ENCODE measurements at regions not wholly inside any gene's neighbourhood (a gene's known extent, or its start where the extent isn't known, plus 50 kb on each side); places are given as distances from the start of the nearest gene placed in this dataset.

DNA sequence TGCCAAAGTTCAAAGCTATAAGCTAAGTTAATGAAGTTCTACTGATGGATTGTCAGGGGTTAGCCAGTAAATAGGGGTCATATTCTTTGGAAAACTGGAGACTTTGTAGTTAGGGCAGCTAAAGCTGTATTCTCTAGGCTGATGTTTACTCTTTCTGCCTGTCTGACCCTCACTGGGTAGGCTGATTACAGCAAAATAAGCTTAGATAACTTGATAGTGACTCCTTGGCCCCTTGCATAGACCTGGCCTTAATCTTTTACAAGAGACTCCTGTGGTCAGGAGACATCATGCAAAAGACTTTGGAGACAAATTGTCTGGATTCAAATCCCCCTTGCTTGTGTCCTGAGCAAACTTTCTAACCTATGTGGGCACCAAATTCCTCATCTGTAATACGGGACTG, 314.4 kb upstream of the MSX2 start:
- DNase-seq (ENCODE audit: low read depth in 1 of 2, low spot score in 2 of 2) (no peak), FAIRE-seq (no peak)
- no peaks in the 10 kb centered on the region for H3K23me2 ChIP-seq (ENCODE audit: low read depth, low read length)
- H3K9ac ChIP-seq (replicated peaks in 1 of 4; ENCODE audit: extremely low read depth in 1 of 4, low read depth in 3 of 4, low read length in 3 of 4), result no peak overlapping the region
- no peak overlapping the region for H3K27ac ChIP-seq (ENCODE audit: low read depth, low read length)
- H3K36me3 ChIP-seq (ENCODE audit: control insufficient read depth in 2 of 4, insufficient read depth in 4 of 4, low read length in 3 of 4), result no peaks in the 10 kb centered on the region
- POLR2A ChIA-PET (ENCODE audit: partially characterized antibody), result no interaction called here
- 100% methylated on average over 1 of the region's 1 CpG; no CpG with 5 or more reads in 1 of the 2 experiments for WGBS, 2 experiments (ENCODE audit: extremely low coverage in 1 of 2, insufficient coverage in 1 of 2, insufficient read length in 1 of 2, insufficient replicate concordance in 2 of 2, low coverage in 1 of 2, low lambda C conversion rate in 2 of 2, missing lambda C conversion rate in 1 of 2)
- no peak for TF ChIP-seq SP4 (IDR thresholded peaks at IDR 0.05; ENCODE audit: low read length)
- no peak for TF ChIP-seq SIN3A (conservative IDR thresholded peaks at IDR 0.05 in 1 of 2, IDR thresholded peaks at IDR 0.05 in 1 of 2; ENCODE audit: low read depth in 1 of 2, low read length in 2 of 2)
- no peak for TF ChIP-seq E2F6 (IDR thresholded peaks at IDR 0.05)
- TF ChIP-seq TCF12 (IDR thresholded peaks at IDR 0.05; ENCODE audit: low read depth, low read length), result no peak
- no peak overlapping the region for H3K4me2 ChIP-seq (ENCODE audit: insufficient read depth in 1 of 2, low read depth in 2 of 2, low read length in 2 of 2)
- no peak overlapping the region for H2AK5ac ChIP-seq (ENCODE audit: low read depth, low read length)
- no peak overlapping the region for H4K91ac ChIP-seq (replicated peaks; ENCODE audit: insufficient read length, low read length)
- no peaks in the 10 kb centered on the region for H3K79me1 ChIP-seq (ENCODE audit: low read depth, low read length)
- no peak overlapping the region for H2BK12ac ChIP-seq (ENCODE audit: low read depth, low read length)
- H3K4me1 ChIP-seq (replicated peaks in 1 of 4; ENCODE audit: control insufficient read depth in 3 of 4, insufficient read depth in 4 of 4, low read length in 3 of 4), result no peaks in the 10 kb centered on the region
- H3K23ac ChIP-seq (ENCODE audit: insufficient read length), result no peak overlapping the region
- no peak overlapping the region for H4K5ac ChIP-seq (ENCODE audit: insufficient read length, low read depth, low read length)
- no peak overlapping the region for H3K14ac ChIP-seq (ENCODE audit: insufficient read length)
- no peak overlapping the region for H3K18ac ChIP-seq (ENCODE audit: extremely low read depth, low read length)
- H3K27me3 ChIP-seq (replicated peaks in 1 of 4; ENCODE audit: control insufficient read depth in 3 of 4, extremely low read depth in 1 of 4, insufficient read depth in 3 of 4, low read length in 3 of 4), result no peaks in the 10 kb centered on the region
- no peak overlapping the region for H2BK15ac ChIP-seq (ENCODE audit: low read length)
- H3K4ac ChIP-seq (replicated peaks; ENCODE audit: insufficient read length, low read depth, low read length), result no peak overlapping the region
- no peak overlapping the region for H2BK20ac ChIP-seq (ENCODE audit: low read length)
- H2BK120ac ChIP-seq (replicated peaks; ENCODE audit: low read depth, low read length), result no peak overlapping the region
- no peak overlapping the region for H4K8ac ChIP-seq (ENCODE audit: extremely low read depth, insufficient read depth, low read length)
- no peak overlapping the region for H3K56ac ChIP-seq (replicated peaks; ENCODE audit: insufficient read length, low read depth, low read length)
- no peaks in the 10 kb centered on the region for H4K20me1 ChIP-seq (replicated peaks in 1 of 2; ENCODE audit: control insufficient read depth in 1 of 2, insufficient read depth in 2 of 2, low read length in 2 of 2)
- no peaks in the 10 kb centered on the region; a peak in 1 of 4 replicates for H3K9me3 ChIP-seq (ENCODE audit: insufficient read depth in 2 of 2, low read depth in 1 of 2, low read length in 1 of 2)
- H3K79me2 ChIP-seq (ENCODE audit: control insufficient read depth in 1 of 2, insufficient read depth in 2 of 2, low read length in 2 of 2), result no peaks in the 10 kb centered on the region
- no peak overlapping the region for H2AFZ ChIP-seq (ENCODE audit: low read length)
- H3K4me3 ChIP-seq (ENCODE audit: extremely low read depth in 1 of 4, insufficient read depth in 2 of 4, low read depth in 3 of 4, low read length in 4 of 4), result no peak overlapping the region
- CTCF ChIA-PET (ENCODE audit: partially characterized antibody), result interaction anchor here (0.7 to 2.9 kb wide), 11 partner anchors 9 to 344 kb away, joined by 3 to 26 read pairs (median 3); no protein-coding TSS in a partner anchor
- no peak overlapping the region for H2BK5ac ChIP-seq (ENCODE audit: low read depth, low read length)
